Lower leg skin (tissue), 3 donors: ENCODE measurements at regions not wholly inside any gene's neighbourhood (a gene's known extent, or its start where the extent isn't known, plus 50 kb on each side); places are given as distances from the start of the nearest gene placed in this dataset.

Experiments
- POLR2A ChIP-seq, 2 donors: fragments of 450-650 bp; IDR thresholded peaks; one replicate each; pipeline ENCODE4 v1.6.1; 2016 to 2017; ENCODE audit warnings: antibody characterized with exemption in 2 of 2, mild to moderate bottlenecking in 1 of 2, moderate library complexity in 1 of 2
- TF ChIP-seq, protein P1 (sequence below), 3 donors: fragments of 450-650 bp; IDR thresholded peaks; one replicate each; pipeline ENCODE4 v1.5.1; 2016; ENCODE audit warnings: antibody characterized with exemption in 3 of 3, mild to moderate bottlenecking in 3 of 3, moderate library complexity in 2 of 3

GRCh38 chr10:121365566-121365965 is 232.7 kb downstream of the FGFR2 start:
- TF ChIP-seq, protein P1, sequence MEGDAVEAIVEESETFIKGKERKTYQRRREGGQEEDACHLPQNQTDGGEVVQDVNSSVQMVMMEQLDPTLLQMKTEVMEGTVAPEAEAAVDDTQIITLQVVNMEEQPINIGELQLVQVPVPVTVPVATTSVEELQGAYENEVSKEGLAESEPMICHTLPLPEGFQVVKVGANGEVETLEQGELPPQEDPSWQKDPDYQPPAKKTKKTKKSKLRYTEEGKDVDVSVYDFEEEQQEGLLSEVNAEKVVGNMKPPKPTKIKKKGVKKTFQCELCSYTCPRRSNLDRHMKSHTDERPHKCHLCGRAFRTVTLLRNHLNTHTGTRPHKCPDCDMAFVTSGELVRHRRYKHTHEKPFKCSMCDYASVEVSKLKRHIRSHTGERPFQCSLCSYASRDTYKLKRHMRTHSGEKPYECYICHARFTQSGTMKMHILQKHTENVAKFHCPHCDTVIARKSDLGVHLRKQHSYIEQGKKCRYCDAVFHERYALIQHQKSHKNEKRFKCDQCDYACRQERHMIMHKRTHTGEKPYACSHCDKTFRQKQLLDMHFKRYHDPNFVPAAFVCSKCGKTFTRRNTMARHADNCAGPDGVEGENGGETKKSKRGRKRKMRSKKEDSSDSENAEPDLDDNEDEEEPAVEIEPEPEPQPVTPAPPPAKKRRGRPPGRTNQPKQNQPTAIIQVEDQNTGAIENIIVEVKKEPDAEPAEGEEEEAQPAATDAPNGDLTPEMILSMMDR (IDR thresholded peaks at IDR 0.05), result no peak
- no peak for TF ChIP-seq POLR2A (IDR thresholded peaks at IDR 0.05)
